NCI-H1694 (cell line): ENCODE measurements at regions not wholly inside any gene's neighbourhood (a gene's known extent, or its start where the extent isn't known, plus 50 kb on each side); places are given as distances from the start of the nearest gene placed in this dataset.

Experiments
- DNase-seq: peaks from one replicate; lab custom pipeline; 2025; lab: John Stamatoyannopoulos, UW

DNA sequence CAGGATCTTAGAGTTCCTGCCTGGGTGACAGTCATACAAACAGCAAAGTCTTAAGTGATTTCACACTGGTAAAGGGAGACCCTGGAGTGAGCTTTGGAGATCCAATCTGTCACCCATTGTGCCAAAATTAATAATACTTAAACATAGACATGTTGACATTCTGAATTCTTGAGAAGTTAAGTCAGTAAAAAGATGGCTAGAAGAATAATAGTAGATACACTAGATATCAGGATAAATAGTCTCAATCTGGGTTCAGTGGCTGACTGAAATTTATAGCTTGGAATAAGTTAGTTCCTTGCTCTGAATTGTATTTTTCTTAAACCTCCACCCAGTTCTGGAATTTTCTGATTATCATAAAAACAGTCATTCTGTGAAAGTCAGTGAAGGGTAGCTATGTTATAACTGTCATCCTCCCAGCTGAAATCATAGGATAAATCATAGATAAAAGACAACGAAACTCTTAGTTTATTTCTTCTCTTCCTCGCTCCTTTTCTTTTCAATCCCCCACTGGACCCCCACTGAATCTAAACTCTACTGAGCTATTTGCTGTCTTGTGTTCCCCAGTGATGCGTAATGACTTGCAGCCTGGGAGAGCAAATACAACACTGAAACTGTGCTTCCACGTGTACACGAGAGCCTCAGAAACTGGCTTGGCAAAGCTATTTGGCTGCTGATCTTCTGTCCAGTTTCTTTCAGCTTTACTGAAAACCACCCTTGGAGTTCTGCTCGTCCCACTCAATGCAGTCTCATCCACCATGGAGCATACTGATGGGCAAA lies 175.4 kb upstream of the TP63 start:
- no peak for DNase-seq

DNA sequence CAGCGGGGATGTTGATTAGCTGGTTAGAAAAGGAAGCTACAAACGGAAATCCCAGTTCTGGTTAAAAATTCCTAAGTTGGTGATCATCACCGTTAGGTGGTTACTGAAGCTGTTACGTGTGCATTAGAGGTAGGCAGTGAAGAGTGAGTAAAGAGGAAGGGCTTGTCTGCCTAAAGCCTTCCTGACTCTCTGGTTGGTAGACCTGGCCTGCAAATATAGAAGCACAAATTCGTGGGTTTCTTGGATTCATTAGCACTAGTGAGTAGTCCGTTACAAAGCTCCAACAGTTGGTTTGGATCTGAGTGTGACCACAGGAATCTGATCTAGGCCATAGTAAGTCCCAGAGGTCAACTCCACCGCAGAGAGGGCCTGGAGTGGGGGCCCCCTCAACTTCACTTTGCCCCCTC lies 174.0 kb upstream of the TP63 start:
- DNase-seq: no peak

DNA sequence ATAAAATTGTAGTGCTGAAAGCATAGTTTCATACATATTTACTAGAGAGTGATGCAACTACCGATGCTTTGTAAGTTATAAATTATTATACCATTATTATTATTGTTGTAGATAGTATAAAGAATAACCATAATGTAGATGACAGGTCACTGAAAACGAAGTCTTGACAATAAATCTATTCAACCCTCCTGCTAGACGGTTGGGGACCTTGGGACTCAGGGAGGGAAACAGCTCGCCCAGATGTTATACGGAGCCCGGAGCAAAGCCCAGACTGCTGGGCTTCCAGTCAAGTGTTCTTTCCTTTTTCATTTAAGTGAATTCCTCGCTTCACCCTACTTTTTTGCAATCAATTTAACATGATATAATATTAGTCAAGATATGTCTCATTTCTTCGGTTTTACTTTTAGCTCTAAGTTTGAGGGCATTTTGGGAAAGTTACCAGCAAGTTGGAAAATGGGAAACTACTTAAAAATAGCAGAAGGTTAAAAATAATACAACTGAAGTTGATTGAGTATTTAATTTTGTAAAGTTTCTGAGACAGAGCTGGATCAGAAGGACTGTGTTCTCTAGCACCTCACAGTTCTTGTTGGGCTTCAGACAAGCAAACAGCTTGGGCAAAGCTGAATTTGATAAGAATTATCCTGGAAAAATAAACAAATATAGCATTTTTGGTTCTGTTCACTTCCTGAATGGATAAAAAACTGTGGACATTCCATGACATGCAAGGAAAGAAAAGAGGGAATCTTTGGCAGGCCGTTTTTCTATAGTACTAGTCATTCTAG lies 173.4 kb upstream of the TP63 start:
- DNase-seq: no peak

DNA sequence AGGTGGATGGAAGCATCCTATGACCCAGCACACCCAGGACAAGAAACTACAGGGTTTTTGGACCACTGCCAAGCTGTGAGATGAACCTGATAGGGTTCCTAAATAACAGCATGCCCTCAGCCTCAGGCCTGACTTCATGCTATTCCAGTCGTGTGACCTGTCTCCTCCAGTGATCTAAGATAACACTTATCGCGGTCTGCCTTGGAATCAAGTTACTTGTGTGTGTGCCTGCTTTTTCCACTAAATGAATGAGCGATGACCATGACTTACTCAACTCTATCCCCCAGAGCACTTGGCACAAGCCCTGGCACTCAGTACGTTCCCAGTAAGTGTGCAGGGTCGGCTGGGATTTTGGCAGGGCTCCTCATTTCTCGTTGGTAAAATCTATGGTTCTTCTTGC lies 172.7 kb upstream of the TP63 start:
- no peak for DNase-seq

DNA sequence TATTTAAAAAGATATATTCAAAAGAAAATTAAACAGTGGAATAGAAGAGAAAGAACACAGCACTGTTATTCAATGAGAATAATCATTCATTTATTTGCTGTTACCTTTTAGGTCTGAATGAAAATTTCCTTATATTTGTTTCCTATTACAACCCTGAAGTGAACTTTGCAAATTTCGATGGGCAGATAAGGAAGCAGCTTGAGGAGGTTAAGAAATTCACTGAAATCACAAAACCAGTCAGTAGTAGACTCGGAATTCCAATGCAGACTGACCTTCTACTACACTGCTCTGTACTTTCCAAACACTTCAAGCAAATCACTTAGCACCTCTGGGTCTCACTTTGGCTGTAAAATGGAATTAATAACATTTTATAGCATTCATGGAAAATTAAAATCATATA lies 172.0 kb upstream of the TP63 start:
- no peak for DNase-seq

DNA sequence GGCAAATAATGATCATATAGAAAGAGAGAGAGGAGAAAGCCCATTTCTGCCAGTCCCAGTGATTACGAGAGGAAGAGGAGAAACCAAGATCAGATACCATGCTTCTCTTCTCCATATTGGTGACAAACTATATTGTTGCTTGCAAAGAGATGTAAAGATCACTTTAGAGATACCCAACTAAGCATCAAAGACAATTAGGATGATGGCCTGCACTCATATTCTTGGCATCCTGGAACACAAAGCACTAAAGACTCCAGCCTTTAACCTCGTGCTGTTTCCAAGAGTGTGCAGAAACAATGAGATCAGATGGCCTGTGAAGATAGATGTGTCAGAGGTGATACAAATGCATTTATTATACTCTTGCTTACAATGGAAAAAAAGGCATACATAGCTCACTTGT lies 170.7 kb upstream of the TP63 start:
- no peak for DNase-seq

DNA sequence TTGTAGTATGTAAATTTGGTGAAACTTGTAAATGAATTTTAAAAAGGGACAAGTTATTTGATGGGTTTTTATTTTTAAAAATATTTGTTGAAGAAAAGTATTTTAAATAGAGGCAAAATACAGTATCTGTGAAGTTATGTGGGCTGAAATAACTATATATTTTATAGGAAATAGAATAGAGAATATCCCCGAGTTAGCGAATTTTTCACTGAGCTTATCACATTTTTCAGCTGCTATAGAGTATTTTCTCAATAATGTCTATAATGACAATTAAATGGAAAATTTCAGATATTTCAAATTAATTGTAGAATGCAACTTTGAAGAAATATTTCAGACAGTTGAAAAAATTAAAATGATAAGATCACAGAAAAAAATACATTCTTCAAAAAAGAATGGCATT lies 166.4 kb upstream of the TP63 start:
- no peak for DNase-seq

DNA sequence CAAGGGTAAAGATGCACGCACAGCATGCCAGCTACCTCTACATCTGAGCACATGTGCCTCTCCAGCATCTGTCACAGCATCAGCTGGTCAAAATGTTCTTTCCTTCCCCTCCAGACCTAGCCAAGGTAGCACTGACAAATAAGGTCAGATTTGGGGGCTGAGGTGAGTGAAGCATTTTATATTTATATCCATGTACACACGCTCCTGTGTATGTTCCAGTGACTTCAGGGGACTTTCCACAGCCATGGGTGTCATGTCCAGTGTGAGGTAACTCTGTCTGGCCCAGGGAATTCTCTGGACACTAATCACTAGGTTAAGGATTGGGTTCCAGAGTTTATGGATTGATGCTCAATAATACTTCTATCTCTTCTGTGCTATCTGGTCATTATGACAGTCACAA lies 165.2 kb upstream of the TP63 start:
- no peak for DNase-seq

DNA sequence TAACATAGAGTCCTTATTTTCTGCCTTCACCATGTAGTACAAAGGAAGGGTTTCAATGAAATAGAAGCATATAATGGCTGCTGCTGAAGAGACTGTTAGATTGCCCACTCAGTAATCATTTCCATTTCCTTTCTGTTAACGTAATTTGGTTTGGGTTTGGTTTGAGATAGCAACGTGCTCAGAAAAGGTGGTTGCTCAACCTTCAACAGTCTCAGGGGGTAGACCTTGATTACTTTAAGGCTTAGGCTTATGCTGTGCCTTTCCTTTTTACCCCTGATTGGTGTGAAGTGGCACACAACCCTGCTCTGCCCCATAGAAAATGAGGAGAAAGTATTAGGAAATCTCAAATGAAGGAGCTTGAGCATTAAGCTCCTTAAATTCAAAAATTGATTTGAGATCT lies 163.7 kb upstream of the TP63 start:
- no peak for DNase-seq

DNA sequence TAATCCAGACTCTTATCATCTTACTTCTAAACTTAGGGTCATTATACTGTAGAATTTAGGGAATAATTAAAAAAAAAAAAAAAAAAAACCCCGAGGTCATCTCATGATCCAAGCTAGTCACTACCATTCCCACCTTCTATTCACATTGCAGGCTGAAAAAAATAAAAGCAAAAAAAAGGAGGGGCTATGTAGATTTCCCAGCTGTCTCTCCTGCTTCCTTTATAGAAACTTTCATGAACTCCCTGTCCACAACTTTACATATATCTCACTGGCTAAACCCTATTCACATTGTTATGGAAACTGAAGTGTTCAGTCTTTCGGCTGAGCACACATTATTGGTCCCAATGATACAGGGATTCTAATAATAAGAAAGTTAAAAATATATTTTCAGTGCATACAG lies 156.2 kb upstream of the TP63 start:
- no peak for DNase-seq

DNA sequence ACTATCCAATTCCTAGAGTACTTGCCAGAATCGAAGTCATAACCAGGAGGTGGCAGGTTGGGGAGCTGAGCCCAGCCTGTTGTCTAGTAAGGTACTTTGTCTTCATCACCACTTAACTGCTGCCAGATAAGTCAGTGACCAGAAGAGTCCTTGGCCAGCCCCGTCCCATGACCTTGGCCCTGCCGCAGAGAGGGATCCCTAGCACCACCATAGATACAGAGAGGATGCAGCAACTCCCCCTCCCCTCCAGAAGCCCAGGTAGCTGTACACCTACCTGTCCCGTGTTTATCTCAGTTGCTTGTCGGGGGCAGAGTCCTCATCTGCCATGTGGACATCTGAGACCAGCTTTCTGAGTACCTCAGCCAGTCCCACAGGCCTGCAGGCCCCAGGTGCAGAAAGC lies 153.6 kb upstream of the TP63 start:
- DNase-seq: no peak

DNA sequence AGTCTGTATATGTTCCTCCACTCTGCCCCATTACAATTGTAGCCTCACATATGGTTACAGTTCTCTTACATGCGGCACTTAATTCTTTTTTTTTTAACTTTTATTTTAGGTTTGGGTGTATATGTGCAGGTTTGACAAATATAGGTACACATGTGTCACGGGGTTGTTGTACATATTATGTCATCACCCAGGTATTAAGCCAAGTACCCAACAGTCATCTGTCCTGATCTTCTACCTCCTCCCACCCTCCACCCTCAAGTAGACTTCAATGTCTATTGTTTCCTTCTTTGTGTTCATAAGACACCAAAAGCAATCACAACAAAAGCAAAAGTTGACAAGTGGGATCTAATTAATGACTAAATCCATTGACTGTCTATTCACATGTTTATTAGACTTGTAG lies 144.6 kb upstream of the TP63 start:
- no peak for DNase-seq

DNA sequence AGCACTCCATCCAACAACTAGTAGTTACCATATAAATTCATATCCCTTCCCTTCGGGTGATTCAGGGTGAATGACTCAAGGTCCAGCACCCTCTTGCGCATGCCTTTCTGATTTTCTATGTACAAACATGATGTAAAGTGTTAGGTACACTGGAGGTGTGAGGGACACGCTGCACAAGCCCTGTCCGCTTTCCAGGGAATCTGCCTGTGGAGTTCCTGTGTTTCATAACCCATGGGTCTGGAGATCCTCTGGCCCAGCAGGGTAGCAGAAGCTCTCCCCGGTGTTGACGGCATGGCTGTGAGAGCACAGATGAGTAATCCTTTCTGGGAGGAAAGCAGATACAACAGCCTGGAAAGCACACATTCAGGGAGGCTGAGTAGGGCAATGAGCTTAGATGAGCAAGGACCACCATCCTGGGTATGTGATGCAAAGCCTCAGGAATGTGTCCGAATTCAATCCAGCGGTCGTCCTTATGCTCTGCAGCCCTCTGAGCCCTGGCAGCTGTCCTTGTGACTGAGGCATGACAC lies 142.9 kb upstream of the TP63 start:
- no peak for DNase-seq

DNA sequence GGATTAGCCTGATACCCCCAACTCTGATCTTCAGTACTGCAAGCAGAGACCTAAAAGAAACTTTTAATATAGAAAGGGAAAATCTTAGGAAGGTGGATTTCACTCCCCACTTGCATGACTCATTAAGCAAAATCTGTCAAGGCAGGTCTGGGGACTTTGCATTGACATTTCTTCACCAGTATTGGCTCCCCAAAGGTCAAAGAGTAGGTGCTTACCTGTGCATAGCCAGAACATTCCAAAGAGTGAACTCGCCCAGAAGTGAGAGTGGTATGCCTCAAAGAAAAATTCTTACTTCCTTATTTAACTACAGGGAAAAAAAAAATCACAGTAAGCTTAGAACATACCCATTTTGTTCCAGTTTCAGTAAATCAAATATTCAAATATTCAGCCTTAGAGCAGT lies 140.9 kb upstream of the TP63 start:
- no peak for DNase-seq

DNA sequence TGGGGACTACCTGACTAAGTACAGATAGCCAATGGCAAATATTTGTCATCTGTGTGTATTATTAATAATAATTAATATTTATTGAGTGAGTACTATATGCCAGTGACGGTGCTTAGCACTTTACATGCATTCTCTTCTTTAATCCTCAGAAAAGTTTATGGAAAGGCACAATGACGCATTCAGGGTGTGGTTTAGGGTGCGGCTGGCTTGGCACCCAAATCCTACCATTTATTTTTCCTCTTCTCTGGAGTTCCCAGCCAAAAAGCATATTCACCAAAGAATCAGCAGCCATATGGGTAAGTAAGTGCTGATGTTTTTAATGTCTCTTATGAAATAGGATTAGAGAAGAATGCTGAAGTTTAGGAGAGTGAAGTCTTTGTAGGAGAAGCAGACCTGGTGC lies 140.4 kb upstream of the TP63 start:
- no peak for DNase-seq

DNA sequence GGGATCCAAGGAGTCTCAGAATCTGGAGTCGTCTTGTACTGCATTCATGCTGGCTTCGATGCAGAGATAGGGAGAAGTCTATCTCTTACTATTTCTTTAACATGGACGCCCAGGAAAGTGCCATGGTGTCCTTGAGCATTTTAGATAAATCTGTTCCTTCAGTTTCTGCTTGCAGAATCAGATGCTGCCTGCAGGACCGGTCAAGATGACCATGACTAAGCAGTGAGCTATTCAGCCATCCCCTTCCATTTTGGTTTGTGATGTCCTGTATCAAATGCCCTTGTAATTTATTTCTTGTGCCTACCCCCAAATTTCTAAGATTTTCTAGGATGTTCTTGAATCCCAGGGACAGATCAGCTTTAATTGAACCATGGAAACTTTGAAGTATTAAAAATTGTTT lies 139.4 kb upstream of the TP63 start:
- no peak for DNase-seq

DNA sequence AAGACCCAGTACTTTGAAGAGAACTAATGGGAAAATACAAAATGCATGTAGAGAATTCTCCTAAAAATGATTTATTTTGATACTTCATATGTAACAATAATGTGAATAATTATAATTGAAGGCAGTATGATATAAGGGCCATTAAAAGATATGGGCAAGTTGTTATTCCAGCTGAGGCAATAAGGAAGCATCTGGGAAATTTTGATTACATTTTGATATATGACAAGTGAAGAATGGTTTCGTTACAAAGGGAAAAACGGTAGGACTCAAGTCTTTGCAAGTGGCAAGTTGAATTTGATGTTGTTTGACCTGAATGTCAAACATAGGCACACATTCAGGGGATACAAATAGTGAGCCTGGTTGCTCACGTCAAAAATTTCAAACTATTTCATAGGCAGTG lies 137.9 kb upstream of the TP63 start:
- DNase-seq: no peak

DNA sequence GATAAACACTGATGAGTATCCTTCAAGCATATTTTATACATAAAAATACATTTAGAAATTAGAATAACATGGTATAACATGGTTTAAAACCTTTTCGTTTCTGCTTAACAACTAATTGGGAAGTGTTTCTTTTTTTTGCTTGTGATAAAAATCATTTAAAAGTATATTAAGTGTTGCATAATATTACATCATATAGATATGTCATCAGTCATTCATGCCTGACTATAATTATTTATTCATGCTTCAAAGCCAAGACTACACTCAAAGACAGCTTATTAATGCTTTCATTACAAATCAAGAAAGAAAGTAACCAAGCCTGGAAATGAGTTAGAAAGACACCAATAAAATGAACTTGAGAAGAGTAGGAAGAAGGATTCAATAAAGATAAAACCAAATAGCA lies 136.6 kb upstream of the TP63 start:
- DNase-seq: no peak

DNA sequence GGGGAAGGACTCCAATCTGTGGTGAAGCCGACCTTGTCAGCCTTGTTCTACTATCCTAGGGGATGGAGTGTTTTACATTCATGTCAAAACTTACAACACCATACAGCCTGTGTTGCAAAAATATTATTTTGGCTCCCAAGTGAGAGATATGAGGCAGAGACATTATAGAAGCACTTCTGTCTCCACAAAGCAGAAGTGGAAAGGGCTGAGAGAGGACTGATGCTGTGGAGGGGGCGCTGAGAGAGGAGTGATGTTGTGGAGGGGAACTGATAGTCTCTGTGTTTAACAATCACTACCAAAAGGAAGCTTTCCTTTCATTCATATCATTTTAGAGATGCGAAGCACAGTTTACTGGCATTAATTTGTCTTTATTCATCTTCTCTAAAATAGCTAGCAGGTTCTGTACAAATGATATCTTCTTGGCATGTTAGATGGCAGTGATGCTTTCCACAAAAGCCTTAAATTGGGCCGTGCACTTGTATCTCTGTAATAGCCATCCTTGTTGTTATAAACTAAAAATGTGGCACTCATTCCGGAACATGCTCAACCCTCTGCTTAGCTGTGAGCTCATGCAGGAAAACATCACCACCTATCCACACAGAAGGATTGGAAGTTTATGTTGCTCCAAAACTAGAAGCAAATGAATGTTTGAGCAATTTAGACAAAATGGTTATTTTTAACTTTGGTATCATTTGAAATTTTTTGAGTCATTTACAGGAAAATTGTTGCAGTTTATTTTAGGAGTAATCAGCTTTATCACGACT lies 134.6 kb upstream of the TP63 start:
- no peak for DNase-seq

DNA sequence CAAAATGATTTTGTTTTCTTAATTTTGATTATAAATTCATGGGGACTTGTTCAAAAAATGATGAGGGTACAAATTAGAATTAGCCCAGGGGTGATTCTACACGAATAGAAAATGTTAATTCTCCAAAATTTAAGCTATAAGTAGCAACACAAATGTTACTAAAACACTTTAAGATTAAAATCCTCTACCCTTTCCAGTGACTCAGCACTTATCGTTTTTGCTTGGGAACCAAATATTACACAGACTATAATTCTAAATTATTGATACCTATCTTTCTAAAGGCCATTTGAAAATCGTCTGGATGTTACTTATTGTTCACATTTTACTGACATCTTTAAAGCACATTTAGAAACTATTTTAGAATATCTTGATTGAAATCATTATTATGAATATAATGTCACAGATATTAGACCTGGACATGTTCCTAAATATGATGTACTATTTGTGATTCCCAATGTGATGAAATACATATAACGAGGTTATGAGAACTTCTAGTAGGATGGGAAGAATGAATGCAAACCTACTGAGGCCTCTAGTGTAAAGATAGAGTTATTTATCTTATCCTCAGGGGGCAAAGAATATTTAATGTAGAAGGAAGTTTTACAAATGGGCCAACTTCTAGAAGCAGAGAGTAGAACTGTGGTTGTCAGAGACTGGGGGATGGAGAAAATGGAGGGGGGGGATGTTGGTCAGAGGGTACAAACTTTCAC lies 132.0 kb upstream of the TP63 start:
- DNase-seq: no peak

DNA sequence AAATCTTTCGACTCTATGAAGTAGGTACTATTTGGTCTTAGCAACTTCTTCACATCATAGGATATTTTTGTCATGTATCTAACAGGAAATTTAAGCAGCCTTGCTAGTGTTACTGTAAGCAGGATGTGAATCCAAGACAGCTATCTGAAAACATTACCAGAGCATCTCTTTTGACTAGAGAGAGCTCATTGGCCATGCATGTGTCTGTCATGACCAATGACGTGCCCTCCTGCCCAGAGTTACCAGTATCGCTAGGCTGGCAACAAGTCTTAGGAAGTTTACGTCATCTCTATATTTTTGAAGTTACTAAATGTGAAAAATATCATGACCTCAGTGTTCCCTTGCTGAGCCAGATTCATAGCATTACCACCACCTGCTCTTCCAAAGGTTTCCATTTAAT lies 130.9 kb upstream of the TP63 start:
- no peak for DNase-seq
